ENCODE measurements at regions not wholly inside any gene's neighbourhood (a gene's known extent, or its start where the extent isn't known, plus 50 kb on each side); places are given as distances from the start of the nearest gene placed in this dataset.

DNA sequence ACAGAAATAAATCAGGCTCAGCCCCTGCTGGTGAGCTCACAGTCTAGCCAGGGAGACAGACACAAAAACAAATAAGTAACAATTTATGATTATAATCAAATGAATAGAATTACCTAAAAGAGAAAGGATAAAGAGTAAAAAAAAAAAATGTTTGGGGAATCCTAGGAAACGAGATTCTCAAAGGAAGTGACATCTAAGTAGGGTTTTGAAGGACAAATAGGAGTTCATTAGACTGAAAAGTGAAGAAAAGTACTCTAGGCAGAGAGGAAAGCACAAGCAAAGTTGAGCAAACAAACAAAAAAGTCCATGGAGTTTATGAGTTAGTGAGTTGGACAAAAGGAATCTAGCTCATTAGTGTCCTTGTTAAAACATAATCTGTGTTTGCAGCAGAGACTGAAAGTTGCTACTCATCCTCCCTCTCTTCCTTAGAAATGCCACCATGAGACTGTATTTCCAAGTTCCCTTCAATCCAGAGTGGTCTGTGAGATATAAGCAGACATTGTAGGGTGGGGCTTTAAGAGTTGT lies 145.6 kb downstream of the SPATA18 start:
- DNase-seq (no peak), ATAC-seq (ENCODE audit: low read depth) (no peak)
- H3K9me3 Mint-ChIP-seq = no peaks in the 10 kb centered on the region
- intact Hi-C loops (cut with micrococcal nuclease) = no loop called here
- H3K4me3 Mint-ChIP-seq = no peak overlapping the region
- POLR2A ChIA-PET = no interaction called here
- H3K4me1 Mint-ChIP-seq = no peaks in the 10 kb centered on the region
- CTCF ChIA-PET = no interaction called here
- H3K27ac Mint-ChIP-seq = no peak overlapping the region
- no peak for TF ChIP-seq CTCF (IDR thresholded peaks at IDR 0.05)
- H3K27me3 Mint-ChIP-seq = no peaks in the 10 kb centered on the region
- no peaks in the 10 kb centered on the region for H3K36me3 Mint-ChIP-seq (ENCODE audit: low read depth)

DNA sequence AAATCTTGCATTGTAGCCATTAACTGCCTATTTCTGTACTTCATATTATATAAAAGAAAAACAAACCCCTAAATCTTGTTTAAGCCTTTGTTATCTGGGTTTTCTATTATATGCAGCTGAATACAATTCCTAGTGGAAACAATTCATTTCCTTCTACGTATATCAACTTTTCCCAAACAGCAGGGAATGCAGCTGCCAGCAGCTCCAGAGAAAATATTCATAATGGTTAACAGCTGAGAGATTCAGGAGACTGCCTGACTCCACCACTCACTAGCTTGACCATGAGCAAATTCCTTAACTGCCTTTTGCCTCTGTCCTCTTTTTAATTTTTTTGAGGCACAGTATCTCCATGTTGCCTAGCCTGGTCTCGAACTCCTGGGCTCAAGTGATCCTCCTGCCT lies 146.2 kb downstream of the SPATA18 start:
- Mint-ChIP-seq H3K4me3 (no peak overlapping the region), H3K27me3 (no peaks in the 10 kb centered on the region), H3K36me3 (ENCODE audit: low read depth) (no peaks in the 10 kb centered on the region), H3K4me1 (no peaks in the 10 kb centered on the region), H3K27ac (no peak overlapping the region), H3K9me3 (no peaks in the 10 kb centered on the region)
- TF ChIP-seq CTCF (IDR thresholded peaks at IDR 0.05) = no peak
- no peak for DNase-seq
- ChIA-PET POLR2A (no interaction called here), CTCF (no interaction called here)
- no peak for ATAC-seq (ENCODE audit: low read depth)
- intact Hi-C loops (cut with micrococcal nuclease) = no loop called here

DNA sequence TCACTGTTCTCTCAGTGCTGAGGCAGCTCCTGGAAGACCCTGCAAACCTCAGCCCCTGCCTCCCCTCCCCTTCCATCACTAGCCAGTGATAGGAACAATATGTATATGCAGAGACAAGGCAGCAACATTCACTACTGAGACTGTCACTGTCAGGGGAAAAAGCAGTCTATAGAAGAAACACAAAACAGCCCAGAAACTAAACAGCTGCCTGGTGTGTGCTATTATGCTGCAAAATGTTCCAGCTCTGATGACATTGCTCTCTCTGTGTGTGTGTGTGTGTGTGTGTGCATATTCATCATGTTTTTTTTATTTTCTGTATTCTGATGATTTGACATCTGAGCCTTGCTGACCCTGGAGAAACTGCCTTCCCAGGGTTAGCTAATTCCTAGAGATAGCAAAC lies 147.2 kb downstream of the SPATA18 start:
- H3K36me3 Mint-ChIP-seq (ENCODE audit: low read depth) = no peaks in the 10 kb centered on the region
- no peaks in the 10 kb centered on the region for H3K4me1 Mint-ChIP-seq
- intact Hi-C loops (cut with micrococcal nuclease) = no loop called here
- H3K9me3 Mint-ChIP-seq = no peaks in the 10 kb centered on the region
- TF ChIP-seq CTCF (IDR thresholded peaks at IDR 0.05) = no peak
- H3K27ac Mint-ChIP-seq = no peak overlapping the region
- H3K4me3 Mint-ChIP-seq = no peak overlapping the region
- ATAC-seq (ENCODE audit: low read depth) = no peak
- no peak for DNase-seq
- ChIA-PET CTCF (no interaction called here), POLR2A (no interaction called here)
- H3K27me3 Mint-ChIP-seq = no peaks in the 10 kb centered on the region

DNA sequence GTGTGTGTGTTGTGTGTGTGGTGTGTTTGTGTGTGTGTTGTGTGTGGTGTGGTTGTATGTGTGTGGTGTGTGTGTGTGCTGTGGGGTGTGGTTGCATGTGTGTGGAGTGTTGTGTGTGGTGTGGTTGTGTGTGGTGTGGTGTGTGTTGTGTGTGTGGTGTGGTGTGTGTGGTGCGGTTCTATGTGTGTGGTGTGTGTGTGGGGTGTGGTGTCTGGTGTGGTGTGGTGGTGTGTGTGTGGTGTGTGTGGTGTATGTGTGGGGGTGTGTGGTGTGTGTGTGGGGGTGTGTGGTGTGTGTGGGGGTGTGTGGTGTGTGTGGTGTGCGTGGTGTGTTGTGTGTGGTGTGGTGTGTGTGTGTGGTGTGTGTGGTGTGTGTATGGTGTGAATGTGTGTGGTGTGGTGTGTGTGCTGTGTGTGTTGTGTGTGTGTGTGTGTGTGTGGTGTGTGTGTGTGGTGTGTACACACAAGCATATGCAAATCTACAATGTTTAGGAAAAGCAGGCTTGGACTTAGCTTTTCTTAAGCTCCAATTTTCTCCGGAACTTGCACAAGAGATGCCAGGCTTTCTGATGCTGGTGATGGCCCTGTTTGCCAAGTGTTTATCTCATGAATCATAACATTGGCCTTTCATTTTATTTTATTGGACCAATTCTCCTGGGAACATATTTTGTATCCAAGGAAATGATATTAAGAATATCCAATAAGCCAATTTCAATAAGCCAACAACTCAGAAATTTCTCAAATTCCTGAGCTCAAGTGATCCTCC lies 148.7 kb downstream of the SPATA18 start:
- Mint-ChIP-seq H3K36me3 (ENCODE audit: low read depth) (no peaks in the 10 kb centered on the region), H3K9me3 (no peaks in the 10 kb centered on the region), H3K4me1 (no peaks in the 10 kb centered on the region), H3K4me3 (no peak overlapping the region), H3K27me3 (no peaks in the 10 kb centered on the region), H3K27ac (no peak overlapping the region)
- ATAC-seq (ENCODE audit: low read depth) = no peak
- DNase-seq = no peak
- CTCF ChIA-PET = no interaction called here
- TF ChIP-seq CTCF (IDR thresholded peaks at IDR 0.05) = no peak
- POLR2A ChIA-PET = no interaction called here
- intact Hi-C loops (cut with micrococcal nuclease) = no loop called here

DNA sequence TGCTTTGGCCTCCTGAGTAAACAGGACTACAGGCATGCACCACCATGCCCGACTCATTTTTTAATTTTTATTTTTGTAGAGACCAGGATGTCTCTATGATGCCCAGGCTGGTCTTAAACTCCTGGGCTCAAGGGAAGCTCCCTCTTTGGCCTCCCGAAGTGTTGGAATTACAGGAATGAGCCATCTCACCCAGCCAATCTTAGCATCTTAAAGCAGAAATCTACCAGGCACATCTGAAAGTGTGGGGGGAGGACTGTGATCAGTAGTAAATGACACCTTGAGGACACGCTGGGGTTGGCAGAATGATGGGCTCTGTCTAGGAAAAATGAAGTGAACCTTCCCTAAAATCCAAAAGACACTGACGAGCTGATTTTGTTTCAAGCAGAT lies 149.2 kb downstream of the SPATA18 start:
- ATAC-seq (ENCODE audit: low read depth) (no peak), DNase-seq (no peak)
- H3K27ac Mint-ChIP-seq = no peak overlapping the region
- H3K9me3 Mint-ChIP-seq = no peaks in the 10 kb centered on the region
- H3K4me3 Mint-ChIP-seq = no peak overlapping the region
- intact Hi-C loops (cut with micrococcal nuclease) = no loop called here
- no peaks in the 10 kb centered on the region for H3K27me3 Mint-ChIP-seq
- TF ChIP-seq CTCF (IDR thresholded peaks at IDR 0.05) = no peak
- H3K4me1 Mint-ChIP-seq = no peaks in the 10 kb centered on the region
- ChIA-PET POLR2A (no interaction called here), CTCF (no interaction called here)
- no peaks in the 10 kb centered on the region for H3K36me3 Mint-ChIP-seq (ENCODE audit: low read depth)
